ENCODE measurements at regions not wholly inside any gene's neighbourhood (a gene's known extent, or its start where the extent isn't known, plus 50 kb on each side); places are given as distances from the start of the nearest gene placed in this dataset.

GRCh38 chr5:56622141-56622540 lies 193.2 kb upstream of the MAP3K1 start:
- H3K27ac Mint-ChIP-seq, result no peak overlapping the region

More at GRCh38 chr5:56622141-56622540, 193.2 kb upstream of the MAP3K1 start:
- Histone ChIP-seq H2BK120ac (ENCODE audit: low read depth, low read length, poor library complexity, severe bottlenecking) (no peak overlapping the region), H2BK20ac (ENCODE audit: low read depth, low read length, poor library complexity, severe bottlenecking) (no peak overlapping the region), H3K23me2 (ENCODE audit: insufficient read length, low read depth, low read length, poor library complexity, severe bottlenecking) (no peaks in the 10 kb centered on the region), H2BK12ac (ENCODE audit: insufficient read length, low read depth, low read length) (no peak overlapping the region), H3K23ac (ENCODE audit: insufficient read length, low read depth, low read length) (no peak overlapping the region), H3K27ac (ENCODE audit: insufficient read length, low read depth, low read length) (no peak overlapping the region), H3K4me1 (ENCODE audit: insufficient read depth, low read length) (no peaks in the 10 kb centered on the region), H4K91ac (ENCODE audit: insufficient read length, low read depth, low read length) (no peak overlapping the region), H2AK5ac (ENCODE audit: insufficient read length, low read length) (no peak overlapping the region), H2BK5ac (ENCODE audit: insufficient read length, low read length) (no peak overlapping the region), H3K9ac (ENCODE audit: extremely low read depth, insufficient read length, low read length) (no peak overlapping the region), H3K79me1 (ENCODE audit: insufficient read depth, low read depth, low read length, poor library complexity, severe bottlenecking) (no peaks in the 10 kb centered on the region), H4K20me1 (ENCODE audit: control insufficient read depth, insufficient read depth, insufficient read length) (no peaks in the 10 kb centered on the region), H4K8ac (replicated peaks; ENCODE audit: insufficient read length, low read depth, low read length) (no peak overlapping the region), H3K14ac (ENCODE audit: insufficient read depth, low read length) (no peak overlapping the region), H3K79me2 (ENCODE audit: insufficient read depth, low read length) (no peaks in the 10 kb centered on the region), H3K9me3 (ENCODE audit: control insufficient read depth, low read depth, low read length) (peaks cover 14% of the 10 kb centered on the region), H3K27me3 (ENCODE audit: insufficient read depth, low read length) (no peaks in the 10 kb centered on the region), H3K4ac (ENCODE audit: low read depth, low read length) (no peak overlapping the region), H2AFZ (ENCODE audit: low read length) (no peak overlapping the region), H4K5ac (ENCODE audit: insufficient read length, low read depth, low read length) (no peak overlapping the region), H3K56ac (ENCODE audit: insufficient read length, low read depth, low read length) (no peak overlapping the region), H3T11ph (ENCODE audit: low read length) (no peak overlapping the region), H3K4me2 (ENCODE audit: insufficient read depth, insufficient read length, low read length) (no peak overlapping the region), H3K18ac (ENCODE audit: insufficient read length, low read depth, low read length) (no peak overlapping the region), H2BK15ac (ENCODE audit: low read depth, low read length) (no peak overlapping the region)
- Mint-ChIP-seq H3K4me1 (0 out of 4 replicates have a peak, but pooled peaks cover 2 to 4% of the 10 kb centered on the region in 2 experiments), H3K27me3 (ENCODE audit: low read depth) (no peaks in the 10 kb centered on the region), H3K36me3 (ENCODE audit: insufficient read depth in 1 of 3, low read depth in 3 of 3) (peaks cover 7 to 34% (median 13%) of the 10 kb centered on the region in 3 experiments), H3K4me3 (no peak overlapping the region), H3K9me3 (peaks cover 29% of the 10 kb centered on the region in 2 experiments)
- no CpG with 5 or more reads among the region's 2 CpGs for WGBS (ENCODE audit: extremely low coverage, insufficient read length, low lambda C conversion rate)
- DNase-seq, result no peak
- no peak for TF ChIP-seq CTCF (conservative IDR thresholded peaks at IDR 0.05)

All from H9 (cell line).